ENCODE measurements at regions not wholly inside any gene's neighbourhood (a gene's known extent, or its start where the extent isn't known, plus 50 kb on each side); places are given as distances from the start of the nearest gene placed in this dataset.

DNA sequence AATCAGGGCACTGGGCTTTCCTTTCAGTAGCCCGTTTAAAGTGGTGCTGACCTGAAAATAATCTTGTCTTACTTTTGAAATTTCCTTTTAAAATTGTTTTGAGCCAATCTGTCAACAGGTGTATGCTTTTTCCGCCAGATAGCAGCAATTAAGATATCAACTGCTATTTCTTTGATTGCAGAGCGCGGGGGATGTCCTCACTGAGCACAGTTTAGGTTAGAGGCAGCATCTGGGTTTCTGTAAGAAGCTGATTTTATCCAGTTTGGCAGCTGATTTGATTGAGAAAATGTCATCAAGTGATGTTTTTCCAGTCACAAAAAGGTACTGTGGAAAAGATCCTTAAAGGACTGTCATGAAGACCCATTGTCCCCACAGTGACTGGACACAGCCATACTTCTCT, 371.8 kb downstream of the ADAMTS20 start:
- Mint-ChIP-seq H3K4me3 (no peak overlapping the region), H3K27me3 (ENCODE audit: low read depth) (no peaks in the 10 kb centered on the region), H3K36me3 (ENCODE audit: low read depth) (peaks cover 12% of the 10 kb centered on the region), H3K27ac (ENCODE audit: unreplicated experiment) (no peak overlapping the region), H3K4me1 (no peaks in the 10 kb centered on the region), H3K9me3 (peaks cover 16% of the 10 kb centered on the region)
- no peak for DNase-seq (ENCODE audit: low read depth, low spot score)
- TF ChIP-seq CTCF (conservative IDR thresholded peaks at IDR 0.05), result no peak

DNA sequence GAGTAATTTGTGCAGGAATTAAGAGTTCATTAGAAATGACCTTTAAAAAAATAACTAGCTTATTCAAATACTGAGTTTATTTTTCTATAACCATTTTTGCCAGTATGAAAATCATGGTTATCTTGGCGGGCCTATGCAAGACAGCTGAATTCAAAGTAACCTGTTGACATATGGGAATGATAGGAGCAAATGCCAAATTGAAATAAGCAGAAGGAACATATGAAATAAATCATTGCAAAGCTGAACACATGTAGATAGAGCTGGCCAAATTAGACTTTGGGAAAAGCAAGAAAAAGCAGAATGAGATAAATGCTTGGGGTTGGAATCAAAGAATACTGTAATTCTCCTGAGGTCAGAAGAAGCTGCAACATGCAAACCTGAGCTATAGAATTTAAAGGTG, 372.5 kb downstream of the ADAMTS20 start:
- DNase-seq (ENCODE audit: low read depth, low spot score), result no peak
- no peaks in the 10 kb centered on the region for H3K27me3 Mint-ChIP-seq (ENCODE audit: low read depth)
- TF ChIP-seq CTCF (conservative IDR thresholded peaks at IDR 0.05), result no peak
- H3K36me3 Mint-ChIP-seq (ENCODE audit: low read depth), result peaks cover 12% of the 10 kb centered on the region
- H3K27ac Mint-ChIP-seq (ENCODE audit: unreplicated experiment), result no peak overlapping the region
- H3K4me3 Mint-ChIP-seq, result no peak overlapping the region
- H3K4me1 Mint-ChIP-seq, result no peaks in the 10 kb centered on the region
- H3K9me3 Mint-ChIP-seq, result peaks cover 16% of the 10 kb centered on the region

- H3K4me3 Mint-ChIP-seq, result no peak overlapping the region
- no peaks in the 10 kb centered on the region for H3K4me1 Mint-ChIP-seq
- TF ChIP-seq CTCF (conservative IDR thresholded peaks at IDR 0.05), result no peak
- H3K9me3 Mint-ChIP-seq, result peaks cover 5% of the 10 kb centered on the region
- H3K27me3 Mint-ChIP-seq (ENCODE audit: low read depth), result no peaks in the 10 kb centered on the region
- DNase-seq (ENCODE audit: low read depth, low spot score), result no peak
- no peak overlapping the region for H3K27ac Mint-ChIP-seq (ENCODE audit: unreplicated experiment)
- peaks cover 6% of the 10 kb centered on the region for H3K36me3 Mint-ChIP-seq (ENCODE audit: low read depth)
These were observed 374.7 kb downstream of the ADAMTS20 start for GRCh38 chr12:43177276-43177675.

DNA sequence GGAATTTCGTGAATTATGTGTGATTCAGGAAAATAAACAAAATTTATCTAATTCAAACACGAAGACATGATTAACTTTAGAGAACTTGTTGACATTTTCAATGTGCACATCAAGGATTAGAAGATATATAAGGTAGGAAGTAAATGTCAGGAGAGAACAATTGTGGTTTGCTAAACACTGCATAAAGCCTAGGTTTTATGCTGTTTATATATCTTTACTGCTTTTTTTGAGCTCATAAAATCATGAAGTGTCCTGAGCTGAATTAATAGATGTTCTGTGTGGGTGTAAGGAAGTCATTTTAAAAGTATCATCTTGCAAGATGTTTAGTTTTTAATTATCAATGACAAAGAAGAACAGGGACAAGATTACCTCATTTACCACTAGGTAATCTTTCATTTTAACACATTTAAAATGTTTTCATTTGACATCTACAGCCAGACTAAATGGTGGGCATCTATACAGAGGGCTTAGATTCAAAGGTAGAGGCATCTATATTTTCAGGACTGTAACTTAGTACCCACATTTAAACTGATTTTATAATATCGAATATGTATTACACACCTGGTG, 382.8 kb downstream of the ADAMTS20 start:
- DNase-seq (ENCODE audit: low read depth, low spot score), result no peak
- H3K27ac Mint-ChIP-seq (ENCODE audit: unreplicated experiment), result no peak overlapping the region
- no peaks in the 10 kb centered on the region for H3K36me3 Mint-ChIP-seq (ENCODE audit: low read depth)
- no peaks in the 10 kb centered on the region for H3K9me3 Mint-ChIP-seq
- peaks cover 9% of the 10 kb centered on the region for H3K4me1 Mint-ChIP-seq
- no peak for TF ChIP-seq CTCF (conservative IDR thresholded peaks at IDR 0.05)
- no peak overlapping the region for H3K4me3 Mint-ChIP-seq
- no peaks in the 10 kb centered on the region for H3K27me3 Mint-ChIP-seq (ENCODE audit: low read depth)

DNA sequence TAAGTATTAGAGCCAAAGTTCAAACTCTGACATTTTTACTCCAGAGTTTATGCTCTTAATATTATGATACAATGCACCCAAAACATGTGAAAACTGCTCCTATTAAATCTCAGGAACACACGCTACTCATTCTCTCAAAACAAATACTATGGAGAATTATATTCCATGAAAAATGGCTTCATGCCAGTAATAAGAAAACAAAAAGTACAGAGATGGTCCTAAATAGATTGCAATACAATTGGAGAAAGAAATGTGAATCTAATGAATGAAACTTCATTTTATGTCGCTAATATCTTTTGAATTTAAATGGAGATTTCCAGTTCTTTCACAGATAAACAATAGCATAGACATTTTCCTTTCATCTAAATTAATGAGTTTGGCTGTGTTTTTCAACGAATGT, 384.3 kb downstream of the ADAMTS20 start:
- Mint-ChIP-seq H3K9me3 (no peaks in the 10 kb centered on the region), H3K4me3 (no peak overlapping the region), H3K4me1 (peaks cover 9% of the 10 kb centered on the region), H3K36me3 (ENCODE audit: low read depth) (no peaks in the 10 kb centered on the region), H3K27ac (ENCODE audit: unreplicated experiment) (no peak overlapping the region), H3K27me3 (ENCODE audit: low read depth) (no peaks in the 10 kb centered on the region)
- TF ChIP-seq CTCF (conservative IDR thresholded peaks at IDR 0.05), result no peak
- DNase-seq (ENCODE audit: low read depth, low spot score), result no peak

DNA sequence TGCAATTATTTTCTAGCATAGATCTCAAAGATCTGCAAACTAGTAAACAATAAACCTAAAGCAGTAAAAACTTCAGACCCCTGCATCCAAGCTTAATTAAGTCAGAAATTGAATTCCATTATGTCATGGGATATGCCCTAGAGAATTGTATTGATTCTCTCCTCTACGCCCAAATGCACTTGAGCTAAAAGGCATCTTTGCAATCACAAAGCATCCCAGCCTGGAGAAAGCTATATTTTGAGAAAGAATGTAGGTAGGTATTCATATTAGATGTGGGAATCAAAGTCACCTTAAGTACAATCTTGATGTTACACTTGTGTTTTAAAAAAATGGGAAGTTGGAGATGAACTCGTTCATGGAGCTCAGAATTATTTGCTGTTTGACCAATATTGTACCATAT, 386.7 kb downstream of the ADAMTS20 start:
- Mint-ChIP-seq H3K9me3 (no peaks in the 10 kb centered on the region), H3K4me3 (no peak overlapping the region), H3K27ac (ENCODE audit: unreplicated experiment) (no peak overlapping the region), H3K36me3 (ENCODE audit: low read depth) (no peaks in the 10 kb centered on the region), H3K4me1 (peaks cover 9% of the 10 kb centered on the region), H3K27me3 (ENCODE audit: low read depth) (no peaks in the 10 kb centered on the region)
- no peak for DNase-seq (ENCODE audit: low read depth, low spot score)
- no peak for TF ChIP-seq CTCF (conservative IDR thresholded peaks at IDR 0.05)
